ENCODE measurements at regions not wholly inside any gene's neighbourhood (a gene's known extent, or its start where the extent isn't known, plus 50 kb on each side); places are given as distances from the start of the nearest gene placed in this dataset.

GRCh38 chr20:43306837-43307236, 117.1 kb upstream of the PTPRT start:
- H3K4me3 ChIP-seq (ENCODE audit: low read depth, low read length) = no peak overlapping the region
- POLR2A ChIA-PET = no interaction called here
- DNase-seq (ENCODE audit: low read depth, low spot score) = no peak
- no peak for TF ChIP-seq CTCF (IDR thresholded peaks at IDR 0.05; ENCODE audit: insufficient read depth, low read length, missing control alignments)
- CTCF ChIA-PET = no interaction called here

GRCh38 chr20:43305749-43306148, 116.0 kb upstream of the PTPRT start:
- no peak overlapping the region for H3K4me3 ChIP-seq (ENCODE audit: low read depth, low read length)
- no peak for DNase-seq (ENCODE audit: low read depth, low spot score)
- ChIA-PET CTCF (no interaction called here), POLR2A (no interaction called here)
- no peak for TF ChIP-seq CTCF (IDR thresholded peaks at IDR 0.05; ENCODE audit: insufficient read depth, low read length, missing control alignments)

GRCh38 chr20:43304598-43304997, 114.9 kb upstream of the PTPRT start:
- H3K4me3 ChIP-seq (ENCODE audit: low read depth, low read length) = no peak overlapping the region
- TF ChIP-seq CTCF (IDR thresholded peaks at IDR 0.05; ENCODE audit: insufficient read depth, low read length, missing control alignments) = no peak
- no peak for DNase-seq (ENCODE audit: low read depth, low spot score)
- ChIA-PET CTCF (no interaction called here), POLR2A (no interaction called here)

GRCh38 chr20:43302936-43303335, 113.2 kb upstream of the PTPRT start:
- DNase-seq (ENCODE audit: low read depth, low spot score) = no peak
- no peak overlapping the region for H3K4me3 ChIP-seq (ENCODE audit: low read depth, low read length)
- ChIA-PET POLR2A (interaction anchor here (0.6 kb wide), 1 partner anchor 60 kb away, joined by 3 read pairs; no protein-coding TSS in a partner anchor), CTCF (no interaction called here)
- no peak for TF ChIP-seq CTCF (IDR thresholded peaks at IDR 0.05; ENCODE audit: insufficient read depth, low read length, missing control alignments)

- H3K4me3 ChIP-seq (ENCODE audit: low read depth, low read length) = no peak overlapping the region
- ChIA-PET CTCF (no interaction called here), POLR2A (no interaction called here)
- no peak for TF ChIP-seq CTCF (IDR thresholded peaks at IDR 0.05; ENCODE audit: insufficient read depth, low read length, missing control alignments)
- no peak for DNase-seq (ENCODE audit: low read depth, low spot score)
Measured at GRCh38 chr20:43300901-43301300, 111.2 kb upstream of the PTPRT start.

GRCh38 chr20:43295781-43296180, 106.1 kb upstream of the PTPRT start:
- ChIA-PET CTCF (no interaction called here), POLR2A (no interaction called here)
- no peak for TF ChIP-seq CTCF (IDR thresholded peaks at IDR 0.05; ENCODE audit: insufficient read depth, low read length, missing control alignments)
- DNase-seq (ENCODE audit: low read depth, low spot score) = no peak
- no peak overlapping the region for H3K4me3 ChIP-seq (ENCODE audit: low read depth, low read length)
